GM19025 (cell line): ENCODE measurements at regions not wholly inside any gene's neighbourhood (a gene's known extent, or its start where the extent isn't known, plus 50 kb on each side); places are given as distances from the start of the nearest gene placed in this dataset.
"Not testable (repeated sequence)": the region's sequence is repeated elsewhere in the genome, so short reads cannot be mapped to it uniquely, and the experiment has no call there.

Experiments
- ATAC-seq: cut with Tn5 transposase; IDR thresholded peaks from one replicate; pipeline ENCODE4 v1.9.1; 2021; ENCODE audit warnings: mild to moderate bottlenecking, low read depth, moderate library complexity; ENCODE audit not compliant: unreplicated experiment

DNA sequence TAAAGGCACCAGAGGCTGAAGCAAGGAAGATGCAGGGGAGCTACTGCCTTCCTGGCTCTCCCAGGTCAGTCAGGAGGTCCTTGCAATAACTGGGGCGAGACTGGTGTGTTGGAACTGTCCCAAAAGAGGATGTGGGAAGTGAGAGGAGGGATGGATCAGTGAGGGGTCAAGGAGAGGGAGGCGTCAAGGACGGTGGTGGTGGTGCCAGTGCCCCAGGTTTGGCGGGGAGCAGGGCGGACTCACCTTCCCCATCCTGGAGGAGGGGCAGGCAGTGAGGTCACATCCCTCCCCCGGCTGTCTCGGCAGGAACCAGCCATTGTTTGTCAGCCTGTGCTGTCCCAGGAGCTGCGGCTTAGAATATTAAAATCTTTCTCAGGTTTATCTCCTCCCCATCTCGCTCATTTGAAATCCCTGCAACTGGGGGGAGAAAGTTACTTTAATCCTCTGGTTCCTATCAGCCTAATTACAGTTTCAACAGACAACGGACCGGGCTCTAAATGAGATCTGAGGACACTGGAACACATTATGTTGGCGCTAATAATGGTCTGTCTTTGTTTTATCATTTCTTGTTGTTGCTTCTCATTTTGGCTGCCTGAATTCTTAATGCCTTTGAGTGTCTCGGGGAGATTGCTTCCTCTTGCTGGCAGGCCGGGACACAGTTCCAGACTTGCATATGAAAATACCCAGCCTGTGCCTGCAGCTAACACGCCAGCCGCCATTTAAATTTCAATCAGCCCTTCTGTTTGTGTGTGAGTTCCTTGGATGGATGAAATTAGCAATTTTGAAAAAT is 387.5 kb downstream of the RPS24 start:
- ATAC-seq = no peak

DNA sequence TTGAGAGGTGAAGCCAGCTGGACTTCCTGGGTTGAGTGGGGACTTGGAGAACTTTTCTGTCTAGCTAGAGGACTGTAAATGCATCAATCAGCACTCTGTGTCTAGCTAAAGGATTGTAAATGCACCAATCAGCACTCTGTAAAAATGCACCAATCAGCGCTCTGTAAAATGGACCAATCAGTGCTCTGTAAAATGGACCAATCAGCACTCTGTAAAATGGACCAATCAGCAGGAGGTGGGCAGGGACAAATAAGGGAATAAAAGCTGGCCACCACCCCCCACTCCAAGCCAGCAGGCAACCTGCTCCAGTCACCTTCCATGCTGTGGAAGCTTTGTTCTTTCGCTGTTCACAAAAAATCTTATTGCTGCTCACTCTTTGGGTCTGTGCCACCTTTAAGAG is 390.4 kb downstream of the RPS24 start:
- not testable (repeated sequence) for ATAC-seq

DNA sequence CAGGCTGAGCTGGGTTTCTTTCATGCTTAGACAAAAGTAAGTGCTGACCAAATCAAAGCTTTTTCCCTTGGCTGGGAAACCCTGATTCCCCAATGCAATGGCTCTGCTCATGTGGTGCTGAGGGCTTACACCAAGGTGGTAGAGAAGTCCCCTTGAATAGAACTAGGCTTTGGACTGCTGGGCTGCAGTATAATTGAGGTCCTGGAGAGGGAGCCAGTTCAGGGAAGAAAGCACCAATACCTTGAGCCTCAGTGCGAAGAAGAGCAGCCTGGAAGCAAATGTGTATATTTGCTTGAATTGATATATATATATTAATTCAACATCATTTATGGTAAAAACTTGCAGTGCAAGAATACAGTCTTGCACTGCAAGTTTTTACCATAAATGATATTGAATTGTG is 391.1 kb downstream of the RPS24 start:
- no peak for ATAC-seq

DNA sequence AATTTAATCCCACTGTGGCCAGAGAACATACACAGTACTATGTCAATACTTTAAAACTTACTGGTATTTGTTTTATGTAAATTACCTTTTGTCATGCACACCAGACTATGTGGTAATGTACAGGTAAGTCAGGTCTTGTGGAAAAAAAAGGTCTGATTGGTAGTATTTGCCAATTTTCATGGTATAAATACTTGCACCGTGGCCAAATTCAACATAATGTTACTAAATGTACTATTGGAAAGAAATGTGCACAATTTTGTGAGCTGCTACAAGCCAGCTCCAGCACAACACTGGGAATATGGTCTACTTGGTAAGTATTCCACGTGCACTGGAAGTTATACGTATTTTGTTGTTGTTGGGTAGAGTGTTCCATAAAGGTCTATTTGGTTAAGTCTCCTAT is 392.5 kb downstream of the RPS24 start:
- no peak for ATAC-seq

DNA sequence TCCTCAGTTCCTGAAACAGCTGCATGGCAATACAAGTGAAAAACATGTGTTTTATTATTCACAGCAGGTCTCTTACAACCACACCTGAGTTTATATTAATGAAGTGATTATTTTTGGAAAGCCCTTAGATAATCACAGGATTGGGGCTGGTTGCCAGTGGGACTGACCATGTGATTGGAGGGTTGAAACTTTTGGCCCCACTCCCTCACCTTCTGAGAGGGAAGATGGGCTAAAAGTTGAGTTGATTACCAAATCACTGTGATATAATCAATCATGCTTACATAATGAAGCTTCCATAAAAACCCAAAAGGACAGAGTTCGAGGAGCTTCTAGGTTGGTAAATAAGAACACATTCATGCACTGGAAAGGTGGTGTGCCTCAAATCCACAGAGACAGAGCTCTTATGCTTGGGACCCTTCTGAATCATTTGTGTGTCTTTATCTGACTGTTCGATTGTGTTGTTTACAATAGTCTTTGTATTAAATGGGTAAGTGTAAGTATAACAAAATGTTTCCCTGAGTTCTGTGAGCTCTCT is 393.9 kb downstream of the RPS24 start:
- ATAC-seq = no peak

DNA sequence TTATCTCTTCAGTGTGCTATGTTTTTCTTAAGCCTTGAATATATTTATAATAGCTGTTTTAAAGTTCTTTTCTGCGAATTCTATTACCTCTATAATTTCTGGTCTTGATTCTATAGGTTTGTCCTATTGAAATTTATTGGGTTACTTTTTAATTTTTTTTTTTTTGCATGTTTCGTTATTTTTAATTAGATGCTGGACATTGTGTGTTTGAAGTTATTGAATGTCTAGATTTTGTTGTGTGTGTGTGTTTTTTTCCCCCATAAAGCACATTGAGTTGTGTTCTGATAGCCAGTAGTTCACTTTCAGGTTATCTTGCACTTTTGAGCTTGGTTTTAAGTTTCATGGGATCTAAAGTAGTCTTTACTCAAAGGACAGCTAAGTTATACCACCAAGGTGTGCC is 394.9 kb downstream of the RPS24 start:
- ATAC-seq = no peak

DNA sequence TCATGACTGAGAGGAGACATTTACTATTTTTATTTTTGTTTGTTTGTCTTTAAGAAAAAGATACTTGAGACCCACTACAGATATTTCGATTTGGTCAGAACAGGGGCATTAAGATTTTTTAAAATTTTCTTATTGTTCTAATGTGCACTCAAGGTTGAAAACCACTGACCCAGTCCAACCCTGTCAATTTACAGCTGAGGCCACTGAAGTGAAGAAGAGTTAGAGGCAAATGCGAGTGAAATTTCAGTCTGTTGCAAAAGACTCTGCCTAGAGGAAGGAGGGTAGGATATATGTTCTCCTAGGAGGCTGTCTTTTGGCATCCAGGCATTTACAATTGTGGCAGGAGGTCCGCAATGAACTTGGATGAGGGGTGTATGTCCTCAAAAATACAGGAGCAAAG is 396.3 kb downstream of the RPS24 start:
- no peak for ATAC-seq

DNA sequence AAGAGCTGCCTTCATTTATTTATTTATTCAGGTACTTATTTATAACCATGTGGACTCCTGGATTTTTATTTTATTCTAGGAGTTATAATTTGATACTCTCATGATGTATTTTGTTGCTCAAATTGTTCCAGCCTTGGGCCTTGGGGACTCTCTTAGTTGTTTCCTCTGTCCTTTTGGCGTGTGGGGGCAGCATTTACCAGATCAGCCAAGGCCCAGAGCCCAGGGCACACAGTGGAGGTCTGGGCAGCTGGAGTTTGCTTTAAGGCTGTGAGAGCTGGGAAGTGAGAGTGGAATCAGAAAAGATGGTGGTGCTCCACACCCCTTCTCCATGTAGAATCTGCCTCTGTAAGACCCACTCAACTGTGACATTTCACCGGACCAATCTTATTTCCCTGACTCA is 398.9 kb downstream of the RPS24 start:
- no peak for ATAC-seq

DNA sequence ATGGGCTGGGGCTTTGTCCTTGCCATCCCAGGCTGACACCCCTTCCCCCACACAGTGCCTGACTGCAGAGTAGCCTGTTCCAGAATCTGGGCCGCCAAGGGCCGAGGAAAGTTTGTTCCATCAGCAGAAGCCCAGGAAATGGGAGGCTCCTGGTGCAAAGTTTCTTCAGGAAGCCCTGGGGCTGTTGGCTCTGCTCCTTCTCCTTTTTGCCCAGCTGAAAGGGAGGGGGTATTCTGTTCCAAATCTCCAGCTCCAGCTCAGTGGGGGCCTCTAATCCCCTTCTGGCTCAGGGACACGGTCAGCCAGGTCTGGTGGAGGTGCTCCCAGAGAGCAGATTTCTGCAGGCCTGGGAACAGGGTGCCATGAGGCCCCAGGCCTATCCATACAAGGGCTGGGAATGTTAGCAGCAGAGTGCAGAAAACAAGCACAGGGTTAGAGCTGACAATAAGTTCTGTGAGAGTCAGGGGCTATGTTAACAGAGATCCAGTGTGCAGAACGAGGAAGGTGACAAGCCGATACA is 399.5 kb downstream of the RPS24 start:
- ATAC-seq = no peak

DNA sequence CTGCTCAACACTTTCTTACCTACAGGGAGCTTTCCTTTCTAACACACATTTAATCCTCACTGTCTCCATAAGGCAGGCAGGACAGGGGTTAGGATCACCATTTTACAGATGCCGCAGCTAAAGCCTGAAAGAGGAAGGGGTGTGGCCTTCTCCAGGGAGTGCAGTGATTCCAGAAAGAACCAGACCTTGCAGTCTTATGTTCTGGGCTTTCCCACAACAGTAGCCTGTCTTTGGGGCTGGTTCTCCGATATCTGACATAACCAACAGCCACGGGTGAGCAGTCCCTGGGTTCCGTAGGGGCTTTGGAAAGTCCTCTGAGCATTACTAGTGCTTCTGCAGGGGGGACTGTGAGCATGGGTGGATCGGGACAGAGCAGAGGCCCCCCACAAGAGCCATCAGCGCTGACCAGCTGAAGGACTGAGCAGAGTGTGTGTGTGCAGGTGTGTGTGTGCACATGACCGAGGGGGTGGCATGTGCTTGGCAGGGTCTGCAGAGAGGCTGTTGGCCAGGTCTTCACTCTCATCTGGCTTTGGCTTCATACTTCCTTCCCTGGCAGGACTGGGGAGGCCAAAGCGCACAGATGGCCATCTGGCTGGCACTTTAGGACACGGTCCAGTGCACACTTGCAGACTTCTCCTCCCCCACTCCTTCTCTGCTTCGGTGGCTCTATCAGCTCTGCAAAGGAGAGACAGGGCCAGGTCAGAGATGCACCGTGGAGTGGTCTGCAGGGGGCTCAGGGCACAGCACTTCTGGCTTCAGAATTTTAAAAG is 400.3 kb downstream of the RPS24 start:
- no peak for ATAC-seq

DNA sequence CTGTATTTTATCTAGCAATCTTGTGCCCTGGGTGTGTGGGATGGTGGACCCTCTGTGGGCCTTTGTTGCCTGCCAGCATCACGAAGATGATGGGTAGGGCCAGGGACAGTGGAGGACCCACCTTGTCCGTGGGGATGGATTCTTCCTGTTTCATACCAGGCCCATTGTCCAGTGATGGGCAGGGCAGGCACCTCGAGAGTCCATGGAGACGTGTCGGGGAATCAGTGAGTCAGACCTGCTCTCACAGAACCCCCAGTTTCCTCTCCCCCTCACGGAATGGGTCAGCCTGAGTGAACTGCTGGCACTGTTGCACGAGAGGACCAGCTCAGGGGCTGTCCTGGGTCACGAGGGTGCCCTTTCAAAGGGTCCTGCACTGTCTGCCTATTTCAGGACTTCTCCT is 401.2 kb downstream of the RPS24 start:
- ATAC-seq = no peak

DNA sequence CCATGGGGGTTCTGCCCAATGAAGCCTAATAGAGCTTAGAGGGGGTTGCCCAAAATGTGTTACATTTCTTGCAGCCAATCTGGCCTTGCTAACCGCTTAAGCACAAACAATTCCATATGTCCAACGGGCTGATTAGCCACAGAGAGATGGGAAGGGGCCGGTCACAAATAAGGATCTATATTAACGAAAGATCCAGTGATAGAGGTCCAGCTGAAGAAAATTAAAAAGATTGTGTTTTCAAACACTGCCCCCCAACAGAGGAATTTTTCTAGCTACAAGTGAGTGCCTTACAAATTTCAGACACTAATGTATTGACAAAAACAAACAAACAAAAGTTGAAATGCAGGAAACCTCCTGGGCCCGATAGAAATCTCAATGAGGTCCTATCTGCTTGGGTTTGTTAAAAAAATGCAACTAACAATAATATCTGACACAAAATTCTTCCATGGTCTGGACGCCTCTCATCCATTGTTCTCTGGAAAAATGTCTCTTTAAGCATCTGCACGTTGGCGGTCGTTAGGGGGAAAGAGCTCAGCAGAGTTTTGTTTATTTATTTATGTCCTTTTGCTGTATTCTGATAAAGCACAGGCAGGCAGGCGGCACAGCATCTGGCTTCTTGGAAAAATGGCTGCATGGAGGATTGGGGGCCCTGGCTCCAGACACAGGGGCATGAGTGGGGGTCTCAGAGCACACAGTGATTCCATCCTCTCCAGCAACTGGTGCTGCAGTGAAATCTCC is 402.0 kb downstream of the RPS24 start:
- ATAC-seq = no peak

DNA sequence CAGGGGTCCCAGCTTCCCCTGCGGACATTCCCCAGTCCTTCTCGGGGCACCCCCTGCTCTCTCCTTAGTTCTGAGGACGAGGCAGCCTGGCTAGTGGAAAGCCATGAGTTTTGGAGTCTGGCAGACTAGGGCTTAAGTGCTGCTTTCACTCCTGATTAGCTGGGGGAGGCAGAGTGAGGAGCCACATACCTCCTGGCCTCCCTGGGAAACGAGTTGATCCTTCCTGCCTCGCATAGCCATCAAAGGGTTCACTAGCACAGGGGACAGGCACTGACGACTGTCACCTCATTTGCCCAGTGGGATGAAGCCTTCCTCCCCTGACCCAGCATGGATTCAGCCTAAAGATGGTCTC is 402.5 kb downstream of the RPS24 start:
- no peak for ATAC-seq

DNA sequence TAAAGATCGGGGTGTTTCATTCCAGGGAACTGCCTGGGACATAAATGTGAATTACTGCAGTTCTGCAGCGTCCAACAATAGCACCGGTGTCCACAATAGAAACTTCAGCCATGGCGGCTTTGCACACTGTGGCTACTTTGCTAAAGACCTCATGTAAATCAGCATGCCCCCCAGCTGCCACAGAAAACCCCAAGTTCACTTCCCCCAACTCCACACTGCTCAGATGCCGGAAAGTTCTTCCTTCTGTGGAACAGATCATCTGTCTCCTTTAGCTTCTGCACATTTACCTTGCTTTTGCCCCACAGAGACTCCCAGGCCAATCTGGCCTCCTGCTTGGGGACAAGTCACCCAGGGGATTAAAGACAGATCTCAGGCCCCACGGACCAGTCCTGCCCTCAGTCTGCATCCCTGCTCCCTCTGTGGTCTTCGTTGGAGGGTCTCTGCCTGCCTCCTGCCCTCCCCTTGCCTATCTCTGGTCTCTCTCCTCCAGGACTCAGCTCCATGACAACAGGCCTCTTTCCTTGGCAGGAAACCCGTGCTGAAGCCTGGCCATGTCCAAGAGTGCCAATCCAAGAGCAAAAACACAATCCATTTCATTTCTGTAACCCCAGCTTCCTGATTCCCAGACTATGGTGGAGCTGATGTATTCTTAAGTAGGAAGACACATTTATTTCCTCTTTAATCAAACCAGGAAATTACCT is 403.2 kb downstream of the RPS24 start:
- no peak for ATAC-seq

DNA sequence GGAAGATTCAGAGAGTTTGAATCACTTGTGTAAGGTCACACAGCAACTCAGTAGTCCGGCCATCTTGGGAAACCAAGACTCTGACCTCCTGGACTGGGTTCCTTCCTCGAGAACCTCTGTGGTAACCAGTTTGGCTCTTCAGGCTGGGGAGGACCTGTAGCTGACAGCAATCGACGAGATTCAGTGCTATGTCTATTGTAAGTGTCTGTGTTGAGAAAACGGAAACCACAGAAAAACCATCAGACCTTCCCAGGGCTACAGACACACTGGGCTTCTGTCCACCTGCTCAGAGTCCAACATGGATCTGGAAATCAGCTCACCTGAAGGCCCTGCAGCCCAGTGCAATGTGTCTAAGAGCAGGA is 403.7 kb downstream of the RPS24 start:
- no peak for ATAC-seq

DNA sequence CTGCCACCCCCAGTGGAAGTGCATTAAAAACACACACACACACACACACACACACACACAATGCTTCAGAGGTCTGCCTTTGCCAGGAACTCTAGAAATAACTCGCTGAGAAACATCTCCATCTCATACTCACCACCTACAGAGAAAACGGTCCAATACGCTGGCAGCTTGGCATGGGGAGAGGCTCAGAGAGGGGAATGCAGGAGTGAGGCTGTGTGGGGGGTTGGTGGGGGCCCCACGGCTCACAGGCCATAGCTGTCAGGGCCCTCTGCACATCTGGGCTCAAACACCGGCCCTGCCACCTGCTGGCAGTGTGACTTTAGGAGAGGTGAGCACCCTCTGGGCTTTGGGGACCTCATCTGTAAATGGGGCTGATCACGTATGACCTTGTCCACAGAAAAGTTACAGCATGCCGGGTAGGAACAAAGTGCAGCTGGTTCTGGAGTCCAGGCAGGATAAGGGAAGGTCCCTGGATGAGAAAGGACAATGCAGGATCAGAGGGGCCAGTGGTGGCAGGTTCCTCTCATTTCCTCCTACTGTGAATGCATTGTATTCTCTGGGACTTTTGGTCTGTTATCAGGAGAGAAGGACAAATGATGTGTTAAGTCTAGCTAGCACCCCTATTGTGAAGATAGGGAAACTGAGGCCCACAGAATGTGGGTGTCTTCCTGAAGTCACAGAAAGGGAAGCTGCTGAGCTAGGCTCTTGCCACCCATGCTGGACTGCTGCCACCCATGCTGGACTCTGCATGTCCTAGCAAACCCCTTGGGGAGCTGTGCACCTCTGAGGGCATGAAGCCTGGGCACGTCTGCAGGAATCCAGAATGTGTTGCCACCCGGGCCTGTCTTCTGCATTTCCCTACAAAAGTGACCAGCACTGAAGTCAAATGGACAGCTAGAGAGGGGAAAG is 404.6 kb downstream of the RPS24 start:
- no peak for ATAC-seq

DNA sequence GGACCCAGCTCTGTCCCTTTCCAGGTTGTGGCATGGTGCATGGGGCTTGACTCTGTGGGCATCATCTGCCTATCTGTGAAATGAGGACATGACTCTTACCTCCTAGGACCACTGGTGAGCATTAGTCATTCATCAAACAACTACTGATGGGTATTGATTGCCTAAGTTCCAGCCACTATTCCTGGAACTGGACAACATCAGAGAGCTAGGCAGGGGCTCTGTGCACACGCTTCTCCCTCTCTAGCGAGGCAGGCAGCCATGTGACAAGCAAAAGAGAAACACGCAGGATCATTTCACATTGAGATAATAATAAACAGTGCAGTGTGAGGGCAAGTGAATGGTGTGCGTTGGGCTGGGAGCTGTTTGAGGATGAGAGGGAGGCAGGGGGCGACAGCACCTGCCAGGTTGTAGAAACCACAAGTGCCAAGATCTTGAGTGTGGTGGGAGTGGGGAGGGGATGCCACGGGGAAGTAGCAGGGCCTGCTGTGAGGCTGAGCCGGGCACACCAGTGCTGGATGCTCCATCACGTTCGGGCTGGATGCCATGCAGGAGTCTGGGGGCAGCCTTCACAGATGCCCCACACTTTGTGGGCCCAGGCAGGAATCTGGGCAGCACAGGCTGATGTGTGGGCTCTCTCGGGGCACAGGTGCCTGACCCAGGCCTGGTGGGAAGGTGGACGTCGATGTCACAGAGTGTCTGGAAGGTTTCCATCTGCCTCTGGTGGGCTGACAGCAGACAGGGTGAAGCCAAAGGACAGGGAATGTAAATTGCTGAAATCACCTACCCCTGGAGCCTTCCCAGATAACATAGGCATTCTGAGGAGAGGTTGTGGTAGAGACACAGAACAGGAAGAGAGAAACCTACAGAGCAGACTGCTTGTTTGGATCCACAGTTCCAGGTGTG is 405.5 kb downstream of the RPS24 start:
- no peak for ATAC-seq

DNA sequence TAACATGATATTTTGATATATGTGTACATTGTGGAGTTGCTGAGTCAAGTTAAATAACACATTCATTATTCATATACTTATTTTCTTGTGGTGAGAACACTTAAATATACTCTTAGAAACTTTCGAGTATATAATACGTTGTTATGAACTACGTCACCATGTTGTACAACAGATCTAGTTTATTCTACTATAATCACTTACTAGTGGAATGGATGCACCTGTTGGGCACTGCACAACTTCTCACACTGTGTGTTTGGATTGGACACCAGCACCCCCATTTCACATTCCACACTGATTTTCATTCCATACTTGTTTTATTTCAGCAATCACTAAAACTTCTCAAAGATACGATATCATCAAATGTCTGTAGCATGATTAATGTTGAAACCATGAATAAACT is 407.3 kb downstream of the RPS24 start:
- no peak for ATAC-seq
